ENCODE measurements at regions not wholly inside any gene's neighbourhood (a gene's known extent, or its start where the extent isn't known, plus 50 kb on each side); places are given as distances from the start of the nearest gene placed in this dataset.

- peaks cover 0 to 7% of the 10 kb centered on the region in 2 donors for H3K9me3 Mint-ChIP-seq
- peak overlapping the region; percentile 36 to 51 for H3K4me3 Mint-ChIP-seq
- DNase-seq = peak in 2 of 3 experiments; percentile 11 to 21
- no peak overlapping the region for H3K27ac Mint-ChIP-seq
- peaks cover 7% of the 10 kb centered on the region for H3K36me3 Mint-ChIP-seq (ENCODE audit: insufficient read depth)
- peaks cover 5 to 21% of the 10 kb centered on the region in 2 donors for H3K27me3 Mint-ChIP-seq
- H3K4me1 Mint-ChIP-seq (ENCODE audit: low read depth in 2 of 2) = peaks cover 12 to 28% of the 10 kb centered on the region in 2 donors
- peak; percentile 52 for ATAC-seq (replicated peaks)
Observed at GRCh38 chr6:168909288-168909687, 344.4 kb downstream of the THBS2 start.

GRCh38 chr6:168908887-168909286 lies 344.8 kb downstream of the THBS2 start:
- peaks cover 5 to 17% of the 10 kb centered on the region in 2 donors for H3K27me3 Mint-ChIP-seq

GRCh38 chr6:168908166-168908565 lies 345.5 kb downstream of the THBS2 start:
- DNase-seq = no peak
- Mint-ChIP-seq H3K9me3 (peaks cover 0 to 7% of the 10 kb centered on the region in 2 donors), H3K27me3 (peaks cover 5 to 10% of the 10 kb centered on the region in 2 donors), H3K4me3 (no peak overlapping the region), H3K27ac (peak overlapping the region in 1 of 2 donors; percentile 95), H3K4me1 (ENCODE audit: low read depth in 2 of 2) (peaks cover 12 to 32% of the 10 kb centered on the region in 2 donors), H3K36me3 (ENCODE audit: insufficient read depth) (peaks cover 7% of the 10 kb centered on the region)
- ATAC-seq (replicated peaks) = no peak

More at GRCh38 chr6:168908887-168909286, 344.8 kb downstream of the THBS2 start:
- no peak for ATAC-seq (replicated peaks)
- Mint-ChIP-seq H3K36me3 (ENCODE audit: insufficient read depth) (peaks cover 7% of the 10 kb centered on the region), H3K4me1 (ENCODE audit: low read depth in 2 of 2) (peaks cover 12 to 30% of the 10 kb centered on the region in 2 donors), H3K9me3 (peaks cover 0 to 7% of the 10 kb centered on the region in 2 donors), H3K27ac (no peak overlapping the region), H3K4me3 (no peak overlapping the region)
- DNase-seq = no peak

GRCh38 chr6:168906391-168906790 lies 347.3 kb downstream of the THBS2 start:
- Mint-ChIP-seq H3K36me3 (ENCODE audit: insufficient read depth) (peaks cover 7% of the 10 kb centered on the region), H3K9me3 (peaks cover 0 to 7% of the 10 kb centered on the region in 2 donors), H3K4me1 (ENCODE audit: low read depth in 2 of 2) (peaks cover 12 to 24% of the 10 kb centered on the region in 2 donors), H3K4me3 (peak overlapping the region; percentile 42 to 67), H3K27ac (peak overlapping the region; percentile 77 to 95), H3K27me3 (no peaks in the 10 kb centered on the region)
- DNase-seq (no peak), ATAC-seq (replicated peaks) (no peak)

GRCh38 chr6:168905451-168906090 lies 348.1 kb downstream of the THBS2 start:
- Mint-ChIP-seq H3K27me3 (no peaks in the 10 kb centered on the region), H3K4me1 (ENCODE audit: low read depth in 2 of 2) (peaks cover 12 to 24% of the 10 kb centered on the region in 2 donors), H3K36me3 (ENCODE audit: insufficient read depth) (peaks cover 4% of the 10 kb centered on the region), H3K9me3 (peaks cover 0 to 7% of the 10 kb centered on the region in 2 donors), H3K27ac (peak overlapping the region; percentile 77 to 95), H3K4me3 (peak overlapping the region; percentile 42 to 67)
- ATAC-seq (replicated peaks) (peak; percentile 83), DNase-seq (peak; percentile 16 to 43 (median 21))

GRCh38 chr6:168903613-168904345 lies 349.9 kb downstream of the THBS2 start:
- H3K9me3 Mint-ChIP-seq = no peaks in the 10 kb centered on the region
- H3K4me3 Mint-ChIP-seq = no peak overlapping the region
- peaks cover 10 to 24% of the 10 kb centered on the region in 2 donors for H3K4me1 Mint-ChIP-seq (ENCODE audit: low read depth in 2 of 2)
- peak overlapping the region in 1 of 2 donors; percentile 95 for H3K27ac Mint-ChIP-seq
- DNase-seq (no peak), ATAC-seq (replicated peaks) (no peak)
- H3K27me3 Mint-ChIP-seq = peaks cover 0 to 8% of the 10 kb centered on the region in 2 donors
- no peaks in the 10 kb centered on the region for H3K36me3 Mint-ChIP-seq (ENCODE audit: insufficient read depth)

GRCh38 chr6:168902075-168902474 lies 351.6 kb downstream of the THBS2 start:
- peaks cover 10 to 26% of the 10 kb centered on the region in 2 donors for H3K4me1 Mint-ChIP-seq (ENCODE audit: low read depth in 2 of 2)

GRCh38 chr6:168901076-168901475 lies 352.6 kb downstream of the THBS2 start:
- no peak for DNase-seq
- Mint-ChIP-seq H3K4me3 (no peak overlapping the region), H3K4me1 (ENCODE audit: low read depth in 2 of 2) (peaks cover 5 to 20% of the 10 kb centered on the region in 2 donors), H3K27ac (no peak overlapping the region), H3K36me3 (ENCODE audit: insufficient read depth) (no peaks in the 10 kb centered on the region), H3K27me3 (peaks cover 0 to 8% of the 10 kb centered on the region in 2 donors), H3K9me3 (no peaks in the 10 kb centered on the region)
- no peak for ATAC-seq (replicated peaks)

More at GRCh38 chr6:168902075-168902474, 351.6 kb downstream of the THBS2 start:
- DNase-seq = no peak
- no peaks in the 10 kb centered on the region for H3K36me3 Mint-ChIP-seq (ENCODE audit: insufficient read depth)
- H3K9me3 Mint-ChIP-seq = no peaks in the 10 kb centered on the region
- ATAC-seq (replicated peaks) = no peak
- no peak overlapping the region for H3K4me3 Mint-ChIP-seq
- H3K27ac Mint-ChIP-seq = no peak overlapping the region
- peaks cover 0 to 8% of the 10 kb centered on the region in 2 donors for H3K27me3 Mint-ChIP-seq

GRCh38 chr6:168896321-168896720 lies 357.3 kb downstream of the THBS2 start:
- Mint-ChIP-seq H3K9me3 (no peaks in the 10 kb centered on the region), H3K4me1 (ENCODE audit: low read depth in 2 of 2) (peaks cover 6 to 23% of the 10 kb centered on the region in 2 donors), H3K4me3 (peak overlapping the region; percentile 33 to 43), H3K27ac (peak overlapping the region; percentile 33 to 45), H3K27me3 (peaks cover 0 to 8% of the 10 kb centered on the region in 2 donors), H3K36me3 (ENCODE audit: insufficient read depth) (no peaks in the 10 kb centered on the region)
- DNase-seq = no peak
- ATAC-seq (replicated peaks) = no peak

- H3K9me3 Mint-ChIP-seq = no peaks in the 10 kb centered on the region
- peak overlapping the region; percentile 58 to 66 for H3K4me3 Mint-ChIP-seq
- DNase-seq (peak; percentile 75 to 85 (median 75)), ATAC-seq (replicated peaks) (peak; percentile 98)
- peaks cover 0 to 6% of the 10 kb centered on the region in 2 donors for H3K27me3 Mint-ChIP-seq
- H3K36me3 Mint-ChIP-seq (ENCODE audit: insufficient read depth) = no peaks in the 10 kb centered on the region
- peaks cover 6 to 23% of the 10 kb centered on the region in 2 donors for H3K4me1 Mint-ChIP-seq (ENCODE audit: low read depth in 2 of 2)
- peak overlapping the region in 1 of 2 donors; percentile 80 for H3K27ac Mint-ChIP-seq
Observed at GRCh38 chr6:168895102-168895812, 358.4 kb downstream of the THBS2 start.

GRCh38 chr6:168892031-168892430 lies 361.6 kb downstream of the THBS2 start:
- ATAC-seq (replicated peaks) = no peak
- H3K9me3 Mint-ChIP-seq = no peaks in the 10 kb centered on the region
- H3K4me1 Mint-ChIP-seq (ENCODE audit: low read depth in 2 of 2) = peaks cover 6 to 17% of the 10 kb centered on the region in 2 donors

GRCh38 chr6:168890981-168891365 lies 362.7 kb downstream of the THBS2 start:
- Mint-ChIP-seq H3K27me3 (no peaks in the 10 kb centered on the region), H3K4me3 (no peak overlapping the region), H3K4me1 (ENCODE audit: low read depth in 2 of 2) (peaks cover 6 to 14% of the 10 kb centered on the region in 2 donors), H3K36me3 (ENCODE audit: insufficient read depth) (no peaks in the 10 kb centered on the region), H3K9me3 (no peaks in the 10 kb centered on the region), H3K27ac (no peak overlapping the region)
- no peak for ATAC-seq (replicated peaks)
- no peak for DNase-seq

More at GRCh38 chr6:168892031-168892430, 361.6 kb downstream of the THBS2 start:
- Mint-ChIP-seq H3K27me3 (no peaks in the 10 kb centered on the region), H3K36me3 (ENCODE audit: insufficient read depth) (no peaks in the 10 kb centered on the region), H3K27ac (no peak overlapping the region), H3K4me3 (no peak overlapping the region)
- no peak for DNase-seq

GRCh38 chr6:168890306-168890980 lies 363.2 kb downstream of the THBS2 start:
- Mint-ChIP-seq H3K36me3 (ENCODE audit: insufficient read depth) (no peaks in the 10 kb centered on the region), H3K27me3 (no peaks in the 10 kb centered on the region), H3K4me3 (no peak overlapping the region), H3K27ac (no peak overlapping the region), H3K4me1 (ENCODE audit: low read depth in 2 of 2) (peaks cover 5 to 9% of the 10 kb centered on the region in 2 donors), H3K9me3 (no peaks in the 10 kb centered on the region)
- ATAC-seq (replicated peaks) = no peak
- DNase-seq = no peak

Data from effector memory CD8-positive, alpha-beta T cell (primary cell).